Endothelial cell of umbilical vein (primary cell): ENCODE measurements at regions not wholly inside any gene's neighbourhood (a gene's known extent, or its start where the extent isn't known, plus 50 kb on each side); places are given as distances from the start of the nearest gene placed in this dataset.

ENCODE experiments used
- BruUV-seq: library from RNA; stranded (reverse); fragments of 400-500 nt; replicated peaks from 2 replicates; lab custom pipeline; 2021; lab: Mats Ljungman, UMichigan
- CTCF ChIA-PET: fragments of 300-600, 350-600 bp; sonication (Branson Sonifier 250); formaldehyde crosslinking; loops from one replicate; lab custom pipeline; 2021; ENCODE audit warnings: antibody characterized with exemption, inconsistent platforms; lab: Charles Lee
- POLR2A ChIA-PET: fragments of 300-600, 350-600 bp; sonication (Branson Sonifier 250); formaldehyde crosslinking; loops from one replicate; lab custom pipeline; 2021; ENCODE audit warnings: antibody characterized with exemption, inconsistent platforms; lab: Charles Lee
- DNase-seq: peaks from one replicate; pipeline ENCODE4 v3.0.0-alpha.2; 2011; ENCODE audit warnings: low read depth, low spot score
- FAIRE-seq: peaks from 2 replicates; lab custom pipeline; 2011; peaks lifted over from hg19 to GRCh38; lab: Jason Lieb, UNC
- H2AFZ ChIP-seq: 2 replicates; pipeline ENCODE4 v1.6.0; 2012; ENCODE audit warnings: low read depth, low read length, control low read depth, inconsistent platforms
- H3K27ac ChIP-seq: 2 replicates; pipeline ENCODE4 v1.5.1; 2011; ENCODE audit warnings: low read depth, mild to moderate bottlenecking, control low read depth, low read length, moderate library complexity; ENCODE audit not compliant: insufficient read depth
- H3K27me3 ChIP-seq, 2 experiments: 2 replicates each; pipeline versions ENCODE4 v1.6.0 to v1.6.1; 2011; ENCODE audit warnings: low read length in 2 of 2, mixed read lengths in 1 of 2; ENCODE audit not compliant: control insufficient read depth in 2 of 2, insufficient read depth in 2 of 2
- H3K36me3 ChIP-seq, 2 experiments: 2 replicates in 1 of 2; 3 replicates in 1 of 2; pipeline ENCODE4 v1.5.1; 2011; ENCODE audit warnings: low read length in 2 of 2, mild to moderate bottlenecking in 1 of 2, moderate library complexity in 1 of 2; ENCODE audit not compliant: control insufficient read depth in 2 of 2, insufficient read depth in 2 of 2; ENCODE audit errors: extremely low read depth in 1 of 2
- H3K4me1 ChIP-seq: 3 replicates; pipeline ENCODE4 v1.5.1; 2011; ENCODE audit warnings: mild to moderate bottlenecking, low read length; ENCODE audit not compliant: control insufficient read depth, insufficient read depth; ENCODE audit errors: extremely low read depth
- H3K4me2 ChIP-seq: 2 replicates; pipeline ENCODE4 v1.6.1; 2011; ENCODE audit warnings: low read length, control low read depth, mixed read lengths; ENCODE audit not compliant: insufficient read depth
- H3K4me3 ChIP-seq, 3 experiments: fragments of 200-600 bp in 1 of 3; sonication (generic), shearing (Covaris generic) in 1 of 3; replicated peaks in 1 of 3; 2 replicates each; pipeline ENCODE4 v1.5.1; 2011 to 2016; ENCODE audit warnings: control low read depth in 3 of 3, low read length in 3 of 3, mild to moderate bottlenecking in 2 of 3, inconsistent platforms in 1 of 3, low read depth in 1 of 3, moderate library complexity in 1 of 3; ENCODE audit not compliant: insufficient read depth in 1 of 3
- H3K79me2 ChIP-seq: 2 replicates; pipeline ENCODE4 v1.6.0; 2012; ENCODE audit warnings: low read length, inconsistent platforms; ENCODE audit not compliant: control insufficient read depth, insufficient read depth
- H3K9ac ChIP-seq: replicated peaks from 2 replicates; pipeline ENCODE3; 2011; ENCODE audit warnings: low read length, control low read depth; ENCODE audit not compliant: insufficient read depth; ENCODE audit errors: extremely low read depth
- H3K9me1 ChIP-seq: replicated peaks from 3 replicates; pipeline ENCODE4 v1.6.0; 2011; ENCODE audit warnings: mild to moderate bottlenecking, low read length; ENCODE audit not compliant: control insufficient read depth, insufficient read depth; ENCODE audit errors: extremely low read depth
- H3K9me3 ChIP-seq: replicated peaks from 2 replicates; pipeline ENCODE4 v1.5.1; 2012; ENCODE audit warnings: low read length, inconsistent platforms; ENCODE audit not compliant: control insufficient read depth, insufficient read depth
- H4K20me1 ChIP-seq: replicated peaks from 2 replicates; pipeline ENCODE3; 2011; ENCODE audit warnings: mild to moderate bottlenecking, low read length; ENCODE audit not compliant: control insufficient read depth, insufficient read depth; ENCODE audit errors: extremely low read depth
- CTCF ChIP-seq, 2 donors: IDR thresholded peaks; 1 replicate in 1 of 2; 2 replicates in 1 of 2; pipeline ENCODE4 v1.5.1; 2011; ENCODE audit warnings: low read length in 2 of 2, mild to moderate bottlenecking in 2 of 2, moderate library complexity in 2 of 2, control low read depth in 1 of 2, inconsistent platforms in 1 of 2, low read depth in 1 of 2; ENCODE audit not compliant: insufficient read depth in 1 of 2; ENCODE audit errors: extremely low read depth in 1 of 2
- EZH2 ChIP-seq: IDR thresholded peaks from 2 replicates; pipeline ENCODE4 v1.6.1; 2012; ENCODE audit warnings: borderline replicate concordance, low read depth, mild to moderate bottlenecking, moderate library complexity, low read length, inconsistent platforms; ENCODE audit not compliant: severe bottlenecking
- FOS ChIP-seq: IDR thresholded peaks from 2 replicates; pipeline ENCODE4 v1.6.1; 2011; ENCODE audit warnings: mild to moderate bottlenecking, low read length, moderate library complexity, borderline replicate concordance; ENCODE audit not compliant: insufficient read depth
- GATA2 ChIP-seq: IDR thresholded peaks from 2 replicates; pipeline ENCODE4 v1.7.0; 2011; ENCODE audit warnings: low read depth, mild to moderate bottlenecking, moderate library complexity, mixed read lengths, low read length; ENCODE audit not compliant: insufficient read length, insufficient read depth
- JUN ChIP-seq: IDR thresholded peaks from 2 replicates; pipeline ENCODE4 v1.6.1; 2011; ENCODE audit warnings: borderline replicate concordance, low read depth; ENCODE audit not compliant: insufficient read length, insufficient read depth
- MAX ChIP-seq: IDR thresholded peaks from 2 replicates; pipeline ENCODE4 v1.6.1; 2011; ENCODE audit not compliant: insufficient read depth, insufficient read length
- MYC ChIP-seq: IDR thresholded peaks from one replicate; pipeline ENCODE4 v1.6.1; 2011; ENCODE audit warnings: mild to moderate bottlenecking, low read depth, low read length
- POLR2A ChIP-seq: IDR thresholded peaks from 2 replicates; pipeline ENCODE4 v1.6.1; 2012; ENCODE audit warnings: low read depth, mild to moderate bottlenecking, control low read depth, low read length
- POLR2AphosphoS5 ChIP-seq: IDR thresholded peaks from 2 replicates; pipeline ENCODE4 v1.6.1; 2012; ENCODE audit warnings: low read depth, mild to moderate bottlenecking, control low read depth, low read length, moderate library complexity; ENCODE audit not compliant: insufficient read depth
- dilution Hi-C: fragments of 300-500 bp; cut with MboI; formaldehyde crosslinking; loops from one replicate; pipeline ENCODE4 v1.15.0; 2019; ENCODE audit warnings: low sequenced_read_pairs; ENCODE audit not compliant: extremely low pct_ligation_motif_present
- intact Hi-C: fragments of 100-400 bp; cut with micrococcal nuclease; formaldehyde crosslinking; loops from one replicate; pipeline ENCODE4 v1.10.0; 2022

GRCh38 chr12:124372831-124373230, 77.9 kb downstream of the RFLNA start:
- peaks cover 12 to 31% of the 10 kb centered on the region in 2 experiments for H3K36me3 ChIP-seq
- H3K27ac ChIP-seq = no peak overlapping the region

More at GRCh38 chr12:124372831-124373230, 77.9 kb downstream of the RFLNA start:
- ChIA-PET POLR2A (no interaction called here), CTCF (no interaction called here)
- Histone ChIP-seq H3K4me3 (no peak overlapping the region), H3K9me1 (no peaks in the 10 kb centered on the region), H4K20me1 (no peaks in the 10 kb centered on the region), H2AFZ (no peak overlapping the region), H3K27me3 (no peaks in the 10 kb centered on the region), H3K9ac (no peak overlapping the region), H3K4me1 (peaks cover 32% of the 10 kb centered on the region), H3K4me2 (no peak overlapping the region), H3K9me3 (no peaks in the 10 kb centered on the region), H3K79me2 (peaks cover 41% of the 10 kb centered on the region)
- DNase-seq (no peak), FAIRE-seq (no peak)
- TF ChIP-seq MAX (no peak), CTCF (IDR thresholded peaks at IDR 0.05; ENCODE audit: extremely low read depth in 1 of 2, insufficient read depth in 1 of 2, low read depth in 1 of 2, low read length in 2 of 2) (no peak), EZH2 (no peak), MYC (no peak), POLR2AphosphoS5 (no peak), JUN (no peak), GATA2 (no peak), FOS (no peak), POLR2A (no peak)
- dilution Hi-C loops (no loop called here), intact Hi-C loops (no loop called here)
- BruUV-seq = no TSS peak
